H9 (cell line): ENCODE measurements at regions not wholly inside any gene's neighbourhood (a gene's known extent, or its start where the extent isn't known, plus 50 kb on each side); places are given as distances from the start of the nearest gene placed in this dataset.

ENCODE experiments used
- DNase-seq: peaks from one replicate; pipeline ENCODE4 v3.0.0-alpha.2; 2017
- H2AFZ ChIP-seq: one replicate; pipeline ENCODE4 v1.6.1; 2013; ENCODE audit warnings: mild to moderate bottlenecking, low read length, control low read depth, moderate library complexity
- H2AK5ac ChIP-seq: 2 replicates; pipeline ENCODE4 v1.6.1; 2013; ENCODE audit warnings: low read length, control low read depth, mixed read lengths; ENCODE audit not compliant: insufficient read length
- H2BK120ac ChIP-seq: one replicate; pipeline ENCODE4 v1.6.1; 2013; ENCODE audit warnings: low read depth, mild to moderate bottlenecking, low read length, control low read depth, inconsistent platforms; ENCODE audit not compliant: poor library complexity, severe bottlenecking
- H2BK12ac ChIP-seq: 2 replicates; pipeline ENCODE4 v1.6.1; 2013; ENCODE audit warnings: low read length, control low read depth, mixed read lengths, low read depth; ENCODE audit not compliant: insufficient read length
- H2BK15ac ChIP-seq: 2 replicates; pipeline ENCODE4 v1.6.1; 2013; ENCODE audit warnings: low read depth, low read length, control low read depth
- H2BK20ac ChIP-seq: one replicate; pipeline ENCODE4 v1.6.1; 2013; ENCODE audit warnings: low read depth, mild to moderate bottlenecking, low read length, control low read depth, inconsistent platforms; ENCODE audit not compliant: poor library complexity, severe bottlenecking
- H2BK5ac ChIP-seq: 2 replicates; pipeline ENCODE4 v1.6.1; 2013; ENCODE audit warnings: low read length, control low read depth, mixed read lengths; ENCODE audit not compliant: insufficient read length
- H3K14ac ChIP-seq: 2 replicates; pipeline ENCODE4 v1.6.1; 2013; ENCODE audit warnings: low read length, control low read depth; ENCODE audit not compliant: insufficient read depth
- H3K18ac ChIP-seq: 2 replicates; pipeline ENCODE4 v1.6.1; 2013; ENCODE audit warnings: low read depth, mild to moderate bottlenecking, mixed read lengths, low read length, control low read depth; ENCODE audit not compliant: insufficient read length
- H3K23ac ChIP-seq: 2 replicates; pipeline ENCODE4 v1.6.1; 2013; ENCODE audit warnings: low read length, control low read depth, mixed read lengths, low read depth; ENCODE audit not compliant: insufficient read length
- H3K23me2 ChIP-seq: 2 replicates; pipeline ENCODE4 v1.6.1; 2013; ENCODE audit warnings: low read depth, mild to moderate bottlenecking, mixed read lengths, low read length, control low read depth; ENCODE audit not compliant: insufficient read length, poor library complexity, severe bottlenecking
- H3K27ac ChIP-seq: 2 replicates; pipeline ENCODE4 v1.5.1; 2013; ENCODE audit warnings: low read length, control low read depth, mixed read lengths, low read depth; ENCODE audit not compliant: insufficient read length
- H3K27me3 ChIP-seq: 2 replicates; pipeline ENCODE4 v1.6.1; 2013; ENCODE audit warnings: low read length, control low read depth, inconsistent platforms; ENCODE audit not compliant: insufficient read depth
- H3K4ac ChIP-seq: 2 replicates; pipeline ENCODE4 v1.6.1; 2013; ENCODE audit warnings: low read depth, mild to moderate bottlenecking, control low read depth, inconsistent platforms, low read length, moderate library complexity
- H3K4me1 ChIP-seq: 2 replicates; pipeline ENCODE4 v1.6.1; 2013; ENCODE audit warnings: low read length, control low read depth, inconsistent platforms; ENCODE audit not compliant: insufficient read depth
- H3K4me2 ChIP-seq: 2 replicates; pipeline ENCODE4 v1.6.1; 2013; ENCODE audit warnings: low read length, control low read depth, mixed read lengths; ENCODE audit not compliant: insufficient read length, insufficient read depth
- H3K56ac ChIP-seq: 2 replicates; pipeline ENCODE4 v1.6.1; 2013; ENCODE audit warnings: low read depth, mild to moderate bottlenecking, mixed read lengths, low read length, control low read depth; ENCODE audit not compliant: insufficient read length
- H3K79me1 ChIP-seq: 2 replicates; pipeline ENCODE4 v1.6.1; 2013; ENCODE audit warnings: low read depth, mild to moderate bottlenecking, moderate library complexity, low read length, control low read depth, inconsistent platforms; ENCODE audit not compliant: insufficient read depth, poor library complexity, severe bottlenecking
- H3K79me2 ChIP-seq: 2 replicates; pipeline ENCODE4 v1.6.1; 2013; ENCODE audit warnings: low read length, control low read depth, inconsistent platforms; ENCODE audit not compliant: insufficient read depth
- H3K9ac ChIP-seq: 2 replicates; pipeline ENCODE4 v1.6.1; 2013; ENCODE audit warnings: low read length, control low read depth, mixed read lengths; ENCODE audit not compliant: insufficient read length; ENCODE audit errors: extremely low read depth
- H3K9me3 ChIP-seq: one replicate; pipeline ENCODE4 v1.6.1; 2013; ENCODE audit warnings: low read depth, low read length, inconsistent platforms; ENCODE audit not compliant: control insufficient read depth
- H3T11ph ChIP-seq: one replicate; pipeline ENCODE4 v1.6.1; 2013; ENCODE audit warnings: mild to moderate bottlenecking, low read length, control low read depth, inconsistent platforms
- H4K20me1 ChIP-seq: one replicate; pipeline ENCODE4 v1.6.1; 2013; ENCODE audit not compliant: control insufficient read depth, insufficient read length, insufficient read depth
- H4K5ac ChIP-seq: 2 replicates; pipeline ENCODE4 v1.6.1; 2013; ENCODE audit warnings: low read depth, mild to moderate bottlenecking, mixed read lengths, low read length, control low read depth; ENCODE audit not compliant: insufficient read length
- H4K8ac ChIP-seq: replicated peaks from 2 replicates; pipeline ENCODE4 v1.6.1; 2013; ENCODE audit warnings: low read length, control low read depth, mixed read lengths, low read depth; ENCODE audit not compliant: insufficient read length
- H4K91ac ChIP-seq: 2 replicates; pipeline ENCODE4 v1.6.1; 2013; ENCODE audit warnings: low read depth, mild to moderate bottlenecking, moderate library complexity, mixed read lengths, low read length, control low read depth; ENCODE audit not compliant: insufficient read length
- H3K27ac Mint-ChIP-seq, 3 experiments: 2 replicates in 2 of 3; 3 replicates in 1 of 3; pipeline ENCODE4 v1.8.0; 2020 to 2021; ENCODE audit warnings: mixed read lengths in 3 of 3, mild to moderate bottlenecking in 1 of 3, moderate library complexity in 1 of 3
- H3K27me3 Mint-ChIP-seq: 2 replicates; pipeline ENCODE4 v1.8.0; 2021; ENCODE audit warnings: low read depth, mild to moderate bottlenecking, moderate library complexity, mixed read lengths
- H3K36me3 Mint-ChIP-seq, 3 experiments: 2 replicates in 2 of 3; 3 replicates in 1 of 3; pipeline ENCODE4 v1.8.0; 2020 to 2021; ENCODE audit warnings: low read depth in 3 of 3, mixed read lengths in 3 of 3; ENCODE audit not compliant: insufficient read depth in 1 of 3
- H3K4me1 Mint-ChIP-seq, 2 experiments: 2 replicates each; pipeline ENCODE4 v1.8.0; 2020; ENCODE audit warnings: mixed read lengths in 2 of 2
- H3K4me3 Mint-ChIP-seq, 2 experiments: 2 replicates in 1 of 2; 3 replicates in 1 of 2; pipeline ENCODE4 v1.8.0; 2020 to 2021; ENCODE audit warnings: mild to moderate bottlenecking in 2 of 2, mixed read lengths in 2 of 2, moderate library complexity in 1 of 2
- H3K9me3 Mint-ChIP-seq, 2 experiments: 2 replicates in 1 of 2; 3 replicates in 1 of 2; pipeline ENCODE4 v1.8.0; 2020; ENCODE audit warnings: mild to moderate bottlenecking in 2 of 2, mixed read lengths in 2 of 2, moderate library complexity in 1 of 2
- WGBS: extraction: QIAGEN DNeasy Blood & Tissue Kit; methylation state at CpG from one replicate; pipeline ENCODE4 v1.1.7; 2013; ENCODE audit warnings: missing lambda C conversion rate, low lambda C conversion rate, mixed read lengths; ENCODE audit not compliant: insufficient read length; ENCODE audit errors: extremely low coverage; 5-methylcytosine and 5-hydroxymethylcytosine counted together
- TF ChIP-seq, protein P1 (sequence below): fragments of 200-600 bp; sonication (generic); conservative IDR thresholded peaks from 3 replicates; pipeline ENCODE4 v1.8.0; 2021; ENCODE audit warnings: antibody characterized with exemption, mild to moderate bottlenecking

DNA sequence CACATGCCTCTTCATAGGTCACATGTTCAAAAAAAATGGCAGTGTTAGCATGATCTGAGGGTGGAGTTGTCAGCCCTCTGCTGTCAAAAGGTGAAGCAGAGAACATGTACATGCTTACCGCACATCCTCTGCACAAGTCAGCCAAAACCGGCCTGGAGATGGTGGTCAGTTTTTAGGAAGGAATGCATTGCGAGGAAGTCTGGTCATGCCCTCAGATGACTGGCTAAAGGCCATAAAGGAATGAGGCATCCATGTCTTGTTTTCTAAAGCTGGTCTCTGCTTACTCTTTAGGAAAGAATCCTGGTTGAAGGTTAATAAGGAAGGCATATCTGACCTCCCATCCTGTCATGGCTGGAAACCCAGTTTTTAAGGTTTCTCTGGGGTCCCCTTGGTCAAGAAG, 292.0 kb upstream of the CCDC54 start:
- Histone ChIP-seq H3K79me1 (no peaks in the 10 kb centered on the region), H4K91ac (no peak overlapping the region), H3K4me1 (no peaks in the 10 kb centered on the region), H2BK15ac (no peak overlapping the region), H3K27me3 (no peaks in the 10 kb centered on the region), H3K18ac (no peak overlapping the region), H3K9me3 (no peaks in the 10 kb centered on the region), H2BK120ac (no peak overlapping the region), H2AFZ (no peak overlapping the region), H3K9ac (no peak overlapping the region), H3K23ac (no peak overlapping the region), H3K14ac (no peak overlapping the region), H2BK5ac (no peak overlapping the region), H2BK20ac (no peak overlapping the region), H2BK12ac (no peak overlapping the region), H4K8ac (no peak overlapping the region), H4K5ac (no peak overlapping the region), H3T11ph (no peak overlapping the region), H3K23me2 (no peaks in the 10 kb centered on the region), H3K4me2 (no peak overlapping the region), H3K56ac (no peak overlapping the region), H3K4ac (no peak overlapping the region), H4K20me1 (no peaks in the 10 kb centered on the region), H3K79me2 (no peaks in the 10 kb centered on the region), H2AK5ac (no peak overlapping the region), H3K27ac (no peak overlapping the region)
- TF ChIP-seq, protein P1, sequence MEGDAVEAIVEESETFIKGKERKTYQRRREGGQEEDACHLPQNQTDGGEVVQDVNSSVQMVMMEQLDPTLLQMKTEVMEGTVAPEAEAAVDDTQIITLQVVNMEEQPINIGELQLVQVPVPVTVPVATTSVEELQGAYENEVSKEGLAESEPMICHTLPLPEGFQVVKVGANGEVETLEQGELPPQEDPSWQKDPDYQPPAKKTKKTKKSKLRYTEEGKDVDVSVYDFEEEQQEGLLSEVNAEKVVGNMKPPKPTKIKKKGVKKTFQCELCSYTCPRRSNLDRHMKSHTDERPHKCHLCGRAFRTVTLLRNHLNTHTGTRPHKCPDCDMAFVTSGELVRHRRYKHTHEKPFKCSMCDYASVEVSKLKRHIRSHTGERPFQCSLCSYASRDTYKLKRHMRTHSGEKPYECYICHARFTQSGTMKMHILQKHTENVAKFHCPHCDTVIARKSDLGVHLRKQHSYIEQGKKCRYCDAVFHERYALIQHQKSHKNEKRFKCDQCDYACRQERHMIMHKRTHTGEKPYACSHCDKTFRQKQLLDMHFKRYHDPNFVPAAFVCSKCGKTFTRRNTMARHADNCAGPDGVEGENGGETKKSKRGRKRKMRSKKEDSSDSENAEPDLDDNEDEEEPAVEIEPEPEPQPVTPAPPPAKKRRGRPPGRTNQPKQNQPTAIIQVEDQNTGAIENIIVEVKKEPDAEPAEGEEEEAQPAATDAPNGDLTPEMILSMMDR: no peak
- no peaks in the 10 kb centered on the region for H3K4me1 Mint-ChIP-seq
- H3K4me3 Mint-ChIP-seq: no peak overlapping the region
- no peaks in the 10 kb centered on the region for H3K9me3 Mint-ChIP-seq
- WGBS: no CpG with 5 or more reads among the region's 3 CpGs
- no peaks in the 10 kb centered on the region for H3K36me3 Mint-ChIP-seq
- no peaks in the 10 kb centered on the region for H3K27me3 Mint-ChIP-seq
- no peak for DNase-seq
- H3K27ac Mint-ChIP-seq: no peak overlapping the region
